ENCODE measurements at regions not wholly inside any gene's neighbourhood (a gene's known extent, or its start where the extent isn't known, plus 50 kb on each side); places are given as distances from the start of the nearest gene placed in this dataset.

GRCh38 chr3:127369356-127369935 lies 81.6 kb upstream of the PRR20G start:
- no peak for TF ChIP-seq CTCF (conservative IDR thresholded peaks at IDR 0.05)
- H3K4me3 Mint-ChIP-seq: no peak overlapping the region
- H3K27ac Mint-ChIP-seq (ENCODE audit: unreplicated experiment): peak overlapping the region; percentile 84
- no peak for DNase-seq (ENCODE audit: low read depth, low spot score)
- no peaks in the 10 kb centered on the region for H3K9me3 Mint-ChIP-seq
- H3K36me3 Mint-ChIP-seq (ENCODE audit: low read depth): no peaks in the 10 kb centered on the region
- H3K4me1 Mint-ChIP-seq: peaks cover 23% of the 10 kb centered on the region
- peaks cover 5% of the 10 kb centered on the region for H3K27me3 Mint-ChIP-seq (ENCODE audit: low read depth)

- peaks cover 19% of the 10 kb centered on the region for H3K4me1 Mint-ChIP-seq
- no peak for DNase-seq (ENCODE audit: low read depth, low spot score)
- TF ChIP-seq CTCF (conservative IDR thresholded peaks at IDR 0.05): no peak
Measured at GRCh38 chr3:127368186-127369032, 80.6 kb upstream of the PRR20G start.

GRCh38 chr3:127367593-127367992 lies 79.7 kb upstream of the PRR20G start:
- Mint-ChIP-seq H3K9me3 (peaks cover 4% of the 10 kb centered on the region), H3K4me3 (no peak overlapping the region), H3K4me1 (peaks cover 17% of the 10 kb centered on the region), H3K36me3 (ENCODE audit: low read depth) (no peaks in the 10 kb centered on the region), H3K27me3 (ENCODE audit: low read depth) (peaks cover 5% of the 10 kb centered on the region), H3K27ac (ENCODE audit: unreplicated experiment) (no peak overlapping the region)
- DNase-seq (ENCODE audit: low read depth, low spot score): no peak
- no peak for TF ChIP-seq CTCF (conservative IDR thresholded peaks at IDR 0.05)

More at GRCh38 chr3:127368186-127369032, 80.6 kb upstream of the PRR20G start:
- H3K27me3 Mint-ChIP-seq (ENCODE audit: low read depth): peaks cover 5% of the 10 kb centered on the region
- no peak overlapping the region for H3K4me3 Mint-ChIP-seq
- H3K27ac Mint-ChIP-seq (ENCODE audit: unreplicated experiment): no peak overlapping the region
- H3K36me3 Mint-ChIP-seq (ENCODE audit: low read depth): no peaks in the 10 kb centered on the region
- peaks cover 3% of the 10 kb centered on the region for H3K9me3 Mint-ChIP-seq

GRCh38 chr3:127366383-127366782 lies 78.5 kb upstream of the PRR20G start:
- no peak for DNase-seq (ENCODE audit: low read depth, low spot score)
- Mint-ChIP-seq H3K4me1 (peaks cover 9% of the 10 kb centered on the region), H3K27ac (ENCODE audit: unreplicated experiment) (no peak overlapping the region), H3K9me3 (peaks cover 4% of the 10 kb centered on the region), H3K27me3 (ENCODE audit: low read depth) (no peaks in the 10 kb centered on the region), H3K36me3 (ENCODE audit: low read depth) (no peaks in the 10 kb centered on the region), H3K4me3 (no peak overlapping the region)
- TF ChIP-seq CTCF (conservative IDR thresholded peaks at IDR 0.05): no peak

GRCh38 chr3:127365163-127365798 lies 77.4 kb upstream of the PRR20G start:
- Mint-ChIP-seq H3K27ac (ENCODE audit: unreplicated experiment) (no peak overlapping the region), H3K27me3 (ENCODE audit: low read depth) (no peaks in the 10 kb centered on the region), H3K9me3 (peaks cover 4% of the 10 kb centered on the region), H3K4me3 (no peak overlapping the region), H3K4me1 (peaks cover 6% of the 10 kb centered on the region), H3K36me3 (ENCODE audit: low read depth) (no peaks in the 10 kb centered on the region)
- no peak for DNase-seq (ENCODE audit: low read depth, low spot score)
- no peak for TF ChIP-seq CTCF (conservative IDR thresholded peaks at IDR 0.05)
